Inflammatory macrophage (primary cell): ENCODE measurements at regions not wholly inside any gene's neighbourhood (a gene's known extent, or its start where the extent isn't known, plus 50 kb on each side); places are given as distances from the start of the nearest gene placed in this dataset.
"Not testable (repeated sequence)": the region's sequence is repeated elsewhere in the genome, so short reads cannot be mapped to it uniquely, and the experiment has no call there.

Experiments
- DNase-seq, 2 donors: peaks; one replicate each; pipeline ENCODE4 v3.0.0-alpha.2; 2020 to 2022

GRCh38 chr14:66022526-66022925 lies 463.6 kb upstream of the CCDC196 start:
- no peak for DNase-seq

GRCh38 chr14:66025779-66026178 lies 460.4 kb upstream of the CCDC196 start:
- DNase-seq: no peak

GRCh38 chr14:66031981-66032380 lies 454.2 kb upstream of the CCDC196 start:
- not testable (repeated sequence) for DNase-seq

DNA sequence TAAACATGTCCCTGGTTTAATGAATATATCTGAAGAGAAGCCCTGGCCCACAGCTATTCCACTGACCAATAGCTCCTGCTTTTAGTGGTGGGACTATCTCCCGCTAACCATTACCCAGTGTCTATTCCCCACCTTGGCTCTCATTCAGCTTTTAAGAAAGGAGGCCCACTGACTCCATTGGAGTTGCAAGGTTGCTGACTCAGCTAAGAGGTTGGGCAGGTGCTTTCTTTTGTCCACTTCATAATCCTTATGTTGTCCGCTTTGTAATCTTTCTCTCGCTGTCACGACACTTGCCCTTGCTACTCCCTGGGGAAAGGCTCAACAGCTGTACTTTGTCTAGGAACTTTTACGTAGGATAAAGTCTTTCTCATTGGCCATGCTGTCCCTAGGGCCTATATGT lies 453.4 kb upstream of the CCDC196 start:
- no peak for DNase-seq

- DNase-seq: no peak
These were observed 449.6 kb upstream of the CCDC196 start for GRCh38 chr14:66036547-66036946.

DNA sequence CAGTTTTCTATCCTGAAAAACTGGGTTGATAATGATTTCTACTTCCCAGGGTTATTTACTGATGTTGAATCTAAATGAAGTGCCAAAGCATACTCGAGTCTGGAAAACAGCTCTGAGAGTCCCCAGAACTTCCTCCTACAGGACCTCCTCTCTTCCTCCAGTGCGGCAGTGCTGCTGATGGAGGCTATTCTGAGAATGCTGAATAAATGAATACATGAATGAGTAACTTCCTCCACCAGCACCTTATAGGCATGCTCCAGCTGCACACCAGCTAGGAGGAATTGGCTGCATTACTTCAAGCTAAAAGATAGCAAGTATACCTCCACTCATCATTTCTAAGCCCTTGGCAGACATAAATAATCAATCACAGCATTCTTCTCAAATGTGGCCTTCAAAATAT lies 448.8 kb upstream of the CCDC196 start:
- no peak for DNase-seq

GRCh38 chr14:66038212-66038611 lies 448.0 kb upstream of the CCDC196 start:
- DNase-seq: no peak

DNA sequence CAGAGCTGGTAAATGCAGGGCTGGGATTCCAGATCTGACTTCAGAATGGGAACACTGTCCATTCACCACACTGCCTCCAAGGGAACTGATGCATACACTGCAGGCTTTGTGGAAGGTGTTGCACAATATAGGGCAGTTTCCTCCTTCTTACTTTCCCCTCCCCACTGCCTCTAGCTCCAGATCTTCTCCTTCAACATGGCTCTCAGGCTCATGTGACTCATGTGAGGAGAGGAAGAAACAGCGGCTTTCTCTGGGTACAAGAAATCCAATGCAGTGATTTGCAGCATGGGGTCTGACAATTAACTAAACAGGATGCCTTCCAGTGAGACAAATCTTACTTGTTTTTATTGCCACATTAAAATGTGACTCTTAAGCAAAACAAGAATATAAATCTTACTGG lies 447.6 kb upstream of the CCDC196 start:
- DNase-seq: peak; percentile 67 to 69

DNA sequence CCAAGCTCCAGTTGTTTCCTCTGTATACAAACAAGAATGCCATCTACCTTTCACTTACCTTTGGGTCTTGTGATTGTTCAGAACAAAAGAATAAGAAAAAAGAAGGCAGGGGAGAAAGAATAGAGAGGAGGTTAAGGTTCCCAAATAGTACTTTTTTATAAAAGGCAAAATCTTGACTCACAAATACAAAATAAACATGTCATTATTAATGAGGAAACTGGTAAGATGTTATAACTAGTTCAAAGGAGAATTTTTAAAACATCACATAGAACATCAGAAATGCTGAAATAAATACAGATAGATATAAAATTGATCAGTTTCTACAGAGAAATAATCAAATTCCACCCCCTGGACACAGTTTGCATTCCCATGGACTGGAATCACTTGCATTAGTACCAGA lies 446.7 kb upstream of the CCDC196 start:
- DNase-seq: no peak

DNA sequence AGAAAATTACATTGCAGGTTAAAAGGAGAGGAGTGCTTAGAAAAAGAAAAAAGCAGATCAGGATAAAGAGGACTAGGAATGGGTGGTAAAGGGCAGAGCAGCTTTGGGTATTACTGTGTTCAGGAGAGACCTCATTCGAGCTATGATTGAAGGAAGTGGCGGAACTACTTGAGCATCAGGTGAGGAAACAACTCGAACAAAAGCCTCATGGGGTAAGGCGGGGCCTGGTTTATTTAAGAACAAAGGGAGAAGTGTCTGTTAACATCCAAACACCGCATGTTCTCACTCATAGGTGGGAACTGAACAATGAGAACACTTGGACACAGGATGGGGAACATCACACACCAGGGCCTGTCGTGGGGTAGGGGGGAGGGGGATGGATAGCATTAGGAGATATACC lies 444.6 kb upstream of the CCDC196 start:
- DNase-seq: no peak

GRCh38 chr14:66043921-66044320 lies 442.2 kb upstream of the CCDC196 start:
- no peak for DNase-seq

DNA sequence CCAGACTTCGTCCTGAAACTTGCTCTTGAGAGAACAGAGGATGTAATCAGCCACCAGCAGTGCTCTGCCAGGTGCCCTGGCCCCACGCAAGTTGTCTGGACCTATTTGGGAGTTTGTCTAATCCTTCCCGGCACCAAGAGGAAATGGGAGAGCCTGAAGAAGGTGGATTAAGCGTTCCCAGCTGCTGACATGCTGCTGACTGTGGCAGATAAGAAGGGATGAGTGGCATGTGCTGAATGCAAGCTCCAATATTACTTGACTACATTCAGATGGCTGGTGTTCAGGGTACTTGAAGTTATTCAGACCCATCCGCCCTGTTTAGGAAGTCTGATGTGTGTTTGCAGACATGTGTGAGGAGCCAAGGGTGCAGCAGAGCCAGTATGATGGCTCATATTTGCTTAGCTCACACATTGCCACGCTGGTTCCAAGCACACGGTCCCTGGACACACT lies 440.6 kb upstream of the CCDC196 start:
- no peak for DNase-seq

GRCh38 chr14:66046035-66046434 lies 440.1 kb upstream of the CCDC196 start:
- no peak for DNase-seq

GRCh38 chr14:66046591-66046990 lies 439.6 kb upstream of the CCDC196 start:
- DNase-seq: no peak

- DNase-seq: no peak
These were observed 429.8 kb upstream of the CCDC196 start for GRCh38 chr14:66056268-66056907.

GRCh38 chr14:66056926-66057552 lies 429.1 kb upstream of the CCDC196 start:
- DNase-seq: no peak

DNA sequence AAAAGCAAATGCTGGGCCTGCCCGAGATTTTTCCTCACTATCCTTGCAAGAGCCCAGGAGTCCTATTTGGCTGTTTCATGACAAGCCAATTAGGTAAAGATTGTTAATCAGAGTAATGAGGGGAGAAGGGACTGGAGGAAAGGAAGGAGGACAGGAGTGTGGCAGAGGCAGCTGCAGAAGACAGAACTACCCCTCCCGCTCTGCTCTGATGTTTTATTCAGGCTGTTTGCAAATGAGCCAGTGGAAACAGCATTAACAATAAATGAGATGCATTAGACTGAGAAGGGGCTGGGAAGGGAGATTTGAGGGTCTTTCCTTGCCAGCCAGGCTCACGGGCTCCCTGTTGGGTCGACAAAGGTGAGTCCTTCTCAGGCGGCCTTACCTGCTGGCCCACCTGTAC lies 421.0 kb upstream of the CCDC196 start:
- no peak for DNase-seq

DNA sequence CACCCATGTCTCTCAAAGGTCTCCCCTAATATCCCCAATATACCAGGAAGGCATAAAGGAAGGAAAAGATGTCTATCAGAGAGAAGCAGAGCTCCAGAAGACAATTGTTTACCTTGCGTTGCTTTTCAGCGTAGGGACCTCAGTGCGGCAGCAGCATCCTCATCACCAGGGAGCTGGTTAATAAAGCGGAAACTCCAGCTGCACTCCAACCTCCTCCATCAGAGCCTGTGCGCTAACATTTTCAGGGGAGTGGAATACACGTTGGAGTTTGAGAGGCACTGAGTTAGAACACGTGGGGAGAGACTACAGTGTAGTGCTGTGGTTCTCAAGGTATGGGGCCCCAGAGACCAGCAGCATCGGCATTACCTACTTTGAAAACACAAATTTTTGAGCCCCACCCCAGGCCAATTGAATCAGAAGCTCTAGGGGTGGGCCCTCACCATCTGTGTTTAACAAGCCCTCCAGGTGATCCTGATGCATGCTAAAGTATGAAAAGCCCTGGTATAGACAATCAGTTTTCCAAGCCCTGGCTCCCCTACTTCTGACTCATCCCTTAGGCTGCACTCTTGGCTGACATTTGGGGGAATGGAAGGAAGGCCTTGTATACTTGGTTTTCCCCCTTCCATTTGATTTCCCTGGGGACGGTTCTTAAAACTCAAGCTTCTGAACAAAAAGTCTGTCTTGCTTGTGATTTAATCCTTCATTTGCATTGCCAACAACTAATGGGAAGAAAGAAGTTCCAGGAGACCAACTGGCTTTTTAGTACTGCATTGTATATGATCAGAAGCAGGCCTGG lies 419.0 kb upstream of the CCDC196 start:
- DNase-seq: no peak

- no peak for DNase-seq
These were observed 417.1 kb upstream of the CCDC196 start for GRCh38 chr14:66069036-66069435.

GRCh38 chr14:66069830-66070541 lies 416.2 kb upstream of the CCDC196 start:
- no peak for DNase-seq

- DNase-seq: peak; percentile 28 to 30
These were observed 415.4 kb upstream of the CCDC196 start for GRCh38 chr14:66070542-66071319.
